Kidney tubule cell (primary cell): ENCODE measurements at regions not wholly inside any gene's neighbourhood (a gene's known extent, or its start where the extent isn't known, plus 50 kb on each side); places are given as distances from the start of the nearest gene placed in this dataset.
A peak's percentile ranks its signal among the peaks of the same experiment; 100 is the strongest.
"Not testable (repeated sequence)": the region's sequence is repeated elsewhere in the genome, so short reads cannot be mapped to it uniquely, and the experiment has no call there.

Experiments
- DNase-seq: peaks from one replicate; pipeline ENCODE4 v3.0.0-alpha.2; 2018; ENCODE audit warnings: low spot score

DNA sequence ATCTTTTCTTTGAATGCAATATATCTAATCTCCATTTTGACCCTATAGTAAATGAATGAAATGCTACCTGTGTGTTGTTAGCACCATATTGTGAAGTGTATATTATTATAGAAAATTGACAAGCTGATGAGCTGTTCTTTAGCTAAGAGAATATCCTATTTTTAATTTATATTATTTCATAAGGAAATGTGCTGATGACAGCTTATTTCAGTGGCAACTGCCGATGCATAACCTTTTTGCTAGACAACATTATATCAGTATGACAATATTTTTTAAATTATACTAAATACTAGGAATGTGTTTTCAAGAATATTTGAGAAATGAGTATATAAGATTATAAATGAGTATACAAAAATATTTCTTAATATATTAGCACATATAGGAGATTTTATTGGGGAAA is 573.1 kb downstream of the ZNF608 start:
- DNase-seq = no peak

DNA sequence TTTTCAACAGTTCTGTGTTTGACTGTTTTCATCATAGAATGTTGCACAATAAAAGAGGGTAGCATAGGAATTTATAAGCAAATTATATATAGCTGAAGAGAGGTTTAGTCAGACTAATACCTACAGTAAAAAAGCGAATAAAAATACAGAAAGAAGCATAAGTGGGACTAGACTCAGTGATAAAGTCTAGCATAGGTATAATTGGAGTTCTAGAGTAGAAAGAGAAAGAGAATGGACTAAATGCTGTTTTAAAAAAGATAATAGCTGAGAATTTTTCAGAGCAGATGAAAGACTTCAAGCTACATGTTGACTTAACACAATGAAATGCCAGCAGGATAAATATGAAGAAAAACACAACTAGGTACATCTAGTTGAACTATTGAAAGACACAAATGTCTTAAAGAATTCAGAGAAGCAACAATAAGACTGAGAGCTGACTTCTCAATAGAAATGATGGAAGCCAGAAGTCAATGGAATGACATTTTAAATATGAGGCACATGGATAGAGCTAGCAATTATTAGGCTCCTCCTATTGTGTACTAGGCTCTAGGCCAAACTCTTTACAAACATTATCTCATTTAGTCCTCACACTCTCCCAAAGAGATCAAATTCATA is 573.9 kb downstream of the ZNF608 start:
- DNase-seq = no peak

DNA sequence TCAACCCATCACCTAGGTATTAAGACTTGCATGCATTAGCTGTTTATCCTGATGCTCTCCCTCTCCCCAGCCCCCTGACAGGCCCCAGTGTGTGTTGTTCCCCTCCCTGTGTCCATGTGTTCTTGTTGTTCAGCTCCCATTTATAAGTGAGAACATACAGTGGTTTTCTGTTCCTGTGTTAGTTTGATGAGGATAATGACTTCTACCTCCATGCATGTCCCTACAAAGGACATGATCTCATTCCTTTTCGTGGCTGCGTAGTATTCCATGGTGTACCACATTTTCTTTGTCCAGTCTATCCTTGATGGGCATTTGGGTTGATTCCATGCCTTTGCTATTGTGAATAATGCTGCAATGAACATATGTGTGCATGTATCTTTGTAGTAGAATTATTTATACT is 578.3 kb downstream of the ZNF608 start:
- not testable (repeated sequence) for DNase-seq

DNA sequence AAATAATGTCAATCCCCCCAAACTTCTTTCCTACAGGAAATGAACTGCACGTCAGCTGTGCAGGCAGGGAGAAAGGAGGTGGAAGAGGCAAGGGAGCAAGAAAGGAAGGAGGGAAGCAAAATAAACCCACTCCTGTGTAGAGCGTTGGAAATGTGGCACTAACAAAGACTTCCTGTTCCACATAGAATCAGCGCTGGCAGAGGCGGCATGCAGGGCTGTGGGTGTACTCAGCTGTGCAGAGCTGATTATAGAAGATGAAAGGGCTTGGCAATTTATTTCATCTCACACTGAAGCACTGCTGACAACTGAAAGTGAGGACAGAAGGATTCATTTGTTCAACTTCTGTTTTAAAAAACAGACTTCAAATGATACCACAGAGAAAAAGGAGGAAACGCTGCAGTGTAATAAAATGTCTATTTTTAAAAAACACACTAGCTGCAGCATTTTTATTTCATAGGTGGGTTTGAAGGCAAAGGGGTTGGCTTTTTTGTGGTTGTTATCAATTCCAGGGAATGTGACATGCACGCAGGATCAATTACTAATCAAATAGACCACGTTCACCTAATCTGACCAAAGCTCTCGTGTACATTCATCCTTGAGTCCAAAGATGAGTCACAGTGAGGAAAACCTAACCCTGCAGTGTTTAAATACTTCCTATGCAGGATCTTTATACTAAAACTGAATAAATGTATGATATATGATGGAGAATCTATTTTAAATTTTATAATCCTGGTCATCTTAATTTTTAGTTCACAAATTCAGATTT is 583.5 kb downstream of the ZNF608 start:
- peak; percentile 46 for DNase-seq

DNA sequence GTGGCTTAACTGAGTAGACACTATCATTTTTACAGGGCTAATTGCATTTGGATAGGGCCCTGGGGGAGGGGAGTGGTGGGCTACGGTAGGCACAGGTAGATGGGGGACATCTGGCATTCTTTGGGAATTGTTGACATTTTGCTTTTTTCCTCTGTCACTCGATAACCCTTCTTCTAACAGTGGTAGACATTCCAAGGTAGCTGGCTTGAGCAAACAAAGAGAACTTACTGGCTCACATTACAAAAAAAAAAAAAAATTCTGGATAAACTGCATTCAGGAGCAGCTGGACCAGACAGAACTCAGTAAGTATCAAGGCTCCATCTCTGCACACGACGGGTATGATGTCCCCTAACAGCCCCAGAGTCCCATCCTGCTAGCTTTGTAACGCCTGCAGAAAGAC is 585.2 kb downstream of the ZNF608 start:
- no peak for DNase-seq

DNA sequence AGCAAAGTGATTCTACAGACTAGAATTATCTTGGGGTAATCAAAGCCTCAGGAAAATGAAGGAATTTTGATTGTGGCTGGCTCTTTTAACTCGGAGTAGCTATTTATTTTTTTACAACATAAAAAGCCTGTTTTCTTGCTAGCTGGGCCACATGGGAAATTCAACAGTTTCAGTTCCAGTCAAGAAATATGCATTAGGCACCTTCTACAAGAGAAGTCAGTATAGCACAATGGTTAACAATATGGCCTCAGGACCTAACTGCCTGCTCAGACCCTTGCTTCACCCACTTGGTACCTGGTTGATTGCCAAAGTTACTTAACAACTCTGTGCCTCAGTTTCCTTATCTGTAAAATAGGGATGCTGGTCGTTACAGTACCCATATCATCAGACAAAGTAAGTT is 586.2 kb downstream of the ZNF608 start:
- DNase-seq = no peak

DNA sequence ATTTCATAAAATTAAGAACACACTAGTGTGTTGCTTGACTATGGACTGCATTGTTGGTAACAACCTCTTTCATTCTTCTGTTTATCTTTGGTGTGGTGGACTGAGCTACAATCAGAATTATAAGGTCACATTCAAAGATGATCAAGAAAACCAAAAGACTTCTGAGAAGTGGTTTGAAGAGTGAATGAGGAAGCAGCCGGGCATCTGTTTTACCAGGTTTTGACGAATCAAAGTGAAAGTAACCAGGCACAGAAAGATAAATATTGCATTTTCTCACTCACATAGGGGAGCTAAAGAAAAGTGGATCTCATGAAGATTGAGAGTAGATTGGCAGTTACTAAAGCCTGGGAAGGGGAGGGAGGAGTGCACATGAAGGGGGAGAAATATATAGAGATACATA is 589.1 kb downstream of the ZNF608 start:
- no peak for DNase-seq

DNA sequence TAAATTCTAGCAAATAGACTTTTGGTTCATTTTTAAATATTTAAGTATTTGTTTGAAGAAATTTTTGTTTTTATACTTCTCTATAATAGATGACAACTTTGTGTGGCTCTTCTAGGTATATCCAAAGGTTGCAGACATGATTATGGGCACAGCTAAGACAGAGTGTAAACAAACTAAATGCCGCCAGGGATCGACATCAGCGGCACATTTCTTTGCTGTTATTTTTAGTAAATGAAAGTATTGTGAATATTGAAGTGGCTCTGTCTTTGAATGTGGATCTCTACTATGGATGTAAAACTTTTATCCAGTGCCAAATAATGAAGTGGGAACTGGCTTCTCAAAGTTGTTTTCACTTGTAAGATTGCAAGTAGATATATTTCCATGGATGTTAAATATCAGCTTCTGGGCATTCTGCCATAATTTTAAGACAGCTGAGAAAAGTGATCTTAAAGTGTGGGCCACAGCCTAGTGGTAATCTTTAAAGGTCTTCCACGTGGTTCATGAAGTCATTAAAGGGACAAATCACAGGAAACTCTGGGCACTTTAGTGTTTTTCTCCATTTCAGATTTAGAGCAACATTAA is 589.9 kb downstream of the ZNF608 start:
- DNase-seq = no peak

DNA sequence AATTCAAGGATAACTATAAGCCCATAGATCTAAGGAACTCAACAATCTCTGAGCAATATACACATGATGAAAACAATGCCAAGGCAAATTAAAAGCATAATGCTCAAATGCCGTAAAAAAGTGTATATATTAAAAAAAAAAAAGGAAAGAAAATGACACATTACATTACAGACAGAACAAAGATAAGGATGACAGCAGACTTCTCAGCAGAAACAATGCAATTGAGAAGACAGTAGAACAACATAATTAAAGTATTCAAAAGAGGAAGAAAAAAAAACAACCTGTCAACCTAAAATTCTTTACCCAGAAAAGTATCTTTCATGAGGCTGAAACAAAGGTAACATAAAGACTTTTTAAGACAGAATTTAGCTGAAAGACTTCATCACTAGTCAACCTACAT is 591.7 kb downstream of the ZNF608 start:
- DNase-seq = no peak

DNA sequence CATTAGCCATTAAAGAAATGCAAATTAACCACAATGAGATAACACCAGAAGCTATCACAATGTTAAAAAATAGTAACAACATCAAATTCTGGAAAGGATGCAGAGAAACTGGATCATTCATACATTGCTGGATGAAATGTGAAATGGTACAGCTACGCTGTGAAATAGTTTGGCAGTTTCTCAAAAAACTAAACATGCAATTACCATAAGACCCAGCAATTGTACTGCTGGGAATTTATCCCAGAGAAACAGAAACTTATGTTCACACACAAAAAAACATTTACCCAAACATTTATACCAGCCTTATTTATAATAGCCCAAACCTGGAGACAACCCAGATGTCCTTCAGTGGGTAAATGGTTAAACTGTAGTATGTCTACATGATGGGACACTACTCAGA is 592.9 kb downstream of the ZNF608 start:
- no peak for DNase-seq

DNA sequence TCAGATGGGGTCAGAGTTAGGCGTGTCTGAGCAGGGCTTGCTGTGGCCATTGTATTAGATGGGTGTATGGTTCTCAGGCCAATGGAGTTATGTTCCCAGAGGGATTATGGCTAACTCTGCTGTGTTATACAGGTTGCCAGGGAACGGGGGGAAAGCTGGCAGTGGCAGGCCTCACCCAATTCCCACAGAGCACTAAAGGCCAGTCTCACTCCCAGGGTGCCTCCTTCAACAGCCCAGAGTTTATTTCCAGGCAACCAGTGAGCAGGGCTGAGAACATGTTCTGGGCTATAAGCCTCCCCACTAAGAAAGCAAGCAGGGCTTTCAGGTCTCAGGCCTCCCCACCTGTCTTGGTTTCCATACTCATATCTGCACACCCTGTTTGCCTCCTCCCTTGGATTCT is 597.9 kb downstream of the ZNF608 start:
- DNase-seq = no peak

DNA sequence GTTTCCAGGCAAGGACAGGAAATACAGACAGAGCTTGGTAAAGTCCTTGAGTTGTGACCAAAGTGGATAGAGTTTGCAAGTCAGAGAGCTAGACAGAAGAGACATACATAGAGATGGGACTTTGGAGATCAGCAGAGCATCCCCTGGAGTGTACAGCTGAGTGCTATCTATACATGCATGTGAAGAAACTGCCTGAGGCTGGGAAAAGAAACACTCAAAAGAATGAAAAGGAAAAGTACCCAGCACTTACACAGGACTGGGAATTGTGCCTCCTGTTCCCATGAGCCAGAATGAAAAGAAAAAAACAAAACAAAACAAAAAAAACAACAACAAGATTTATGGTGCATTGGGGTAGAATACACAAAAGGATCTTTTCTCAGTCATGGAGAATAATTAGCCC is 606.4 kb downstream of the ZNF608 start:
- DNase-seq = no peak

DNA sequence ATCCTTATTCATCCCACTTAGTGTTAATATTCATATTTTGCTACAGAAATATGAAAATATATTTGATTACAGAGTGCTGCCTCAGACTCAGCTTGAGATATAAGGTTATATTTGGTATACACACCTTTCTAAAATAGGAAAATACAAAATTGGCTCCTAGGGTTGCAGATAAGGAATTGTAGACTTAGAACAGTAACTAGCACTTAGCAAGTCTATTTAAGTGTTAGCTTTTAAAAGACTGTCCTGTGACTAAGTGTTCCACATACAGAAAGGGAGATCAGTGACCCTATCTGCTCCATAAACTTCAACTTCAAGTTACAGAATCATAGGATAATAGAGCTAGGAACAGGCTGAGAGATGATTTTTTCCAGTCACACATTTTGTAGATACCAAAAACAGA is 607.0 kb downstream of the ZNF608 start:
- no peak for DNase-seq

DNA sequence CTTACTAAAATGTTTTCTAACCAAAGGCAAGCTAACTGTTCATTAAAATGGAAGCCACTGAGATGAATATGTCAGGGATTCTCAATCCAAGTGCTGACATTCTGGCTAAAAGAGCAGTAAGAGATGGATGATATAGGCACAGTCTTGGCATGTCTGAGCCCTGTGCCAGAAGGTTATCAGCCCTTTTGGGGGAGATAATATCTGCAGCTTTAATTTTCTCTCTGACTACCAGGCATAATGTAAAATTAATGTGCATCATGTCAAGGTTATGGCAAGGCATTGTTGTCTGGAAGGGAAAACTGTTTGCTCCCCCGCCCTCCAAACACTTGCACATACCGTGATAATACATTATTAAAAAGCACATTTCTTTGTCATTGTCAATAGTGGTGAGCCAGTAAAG is 609.8 kb downstream of the ZNF608 start:
- DNase-seq = no peak

DNA sequence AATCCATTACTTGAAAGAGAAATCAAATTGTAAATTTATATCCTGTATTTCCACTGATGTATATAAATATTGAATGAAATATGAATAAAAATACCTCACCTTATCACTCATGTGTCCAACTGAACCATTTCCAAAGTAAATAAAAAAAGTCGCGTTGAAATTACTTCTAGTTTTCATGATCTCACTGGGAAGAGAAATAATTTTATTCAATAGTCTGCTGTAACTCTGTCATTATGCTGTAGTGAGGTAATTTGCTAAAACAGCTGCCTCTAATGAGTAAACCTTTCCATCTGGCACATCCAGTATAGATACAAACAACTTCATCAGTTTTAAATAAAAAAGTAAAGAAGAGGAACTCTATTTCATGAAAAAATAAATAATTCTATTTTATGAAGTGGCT is 611.5 kb downstream of the ZNF608 start:
- DNase-seq = no peak

DNA sequence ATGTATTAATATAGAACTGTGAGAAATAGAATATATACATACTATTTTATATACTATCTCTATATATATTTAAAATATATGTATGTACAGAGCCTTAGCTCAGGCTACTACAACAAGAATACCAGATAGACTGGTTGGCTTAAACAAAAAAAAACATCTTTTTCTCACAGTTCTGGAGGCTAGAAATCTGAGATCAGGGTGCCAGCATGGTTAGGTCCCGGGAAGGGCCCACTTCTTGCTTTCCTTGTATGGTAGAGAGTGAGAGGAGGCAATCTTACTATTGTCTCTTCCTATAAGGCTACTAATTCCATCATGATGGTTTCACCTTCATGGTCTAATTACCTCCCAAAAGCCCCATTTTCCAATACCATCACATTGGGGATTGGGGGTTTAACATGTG is 613.0 kb downstream of the ZNF608 start:
- no peak for DNase-seq

DNA sequence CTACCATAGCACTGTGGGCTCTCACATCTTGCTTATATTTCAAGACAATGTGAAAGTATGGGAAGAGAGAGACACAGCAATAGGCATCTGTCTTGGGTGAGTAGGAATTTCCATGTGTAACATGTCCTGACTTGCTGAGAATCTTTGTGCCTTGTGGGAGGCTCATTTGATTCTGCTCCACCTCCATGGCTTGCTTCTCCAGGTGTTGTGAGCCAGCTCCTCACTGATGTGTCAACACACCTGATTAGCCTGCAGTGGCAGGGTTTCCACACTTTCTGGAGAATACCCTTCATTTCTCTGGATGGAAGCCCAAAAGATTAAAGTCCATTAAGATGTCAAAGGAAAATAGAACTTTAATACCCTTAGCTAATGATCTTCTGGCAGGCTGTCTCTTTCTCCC is 613.6 kb downstream of the ZNF608 start:
- no peak for DNase-seq

DNA sequence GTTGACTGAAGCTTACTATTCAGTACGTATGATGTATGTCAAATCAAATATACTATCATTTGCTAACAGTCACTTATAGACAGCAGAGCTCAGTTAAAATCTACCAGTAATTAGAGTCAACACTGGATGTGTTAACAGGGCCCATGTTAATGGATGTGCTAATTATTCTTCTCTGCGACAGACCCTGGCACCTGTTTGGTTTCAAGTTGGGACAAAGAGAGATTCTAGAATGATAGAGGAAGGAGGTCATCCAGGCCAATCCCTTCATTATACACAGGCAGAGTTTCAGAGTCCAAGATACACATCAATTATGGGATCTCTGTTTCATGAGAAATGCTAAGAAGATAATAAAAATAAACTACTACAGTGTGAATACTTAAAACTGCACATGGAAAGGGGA is 615.0 kb downstream of the ZNF608 start:
- no peak for DNase-seq

DNA sequence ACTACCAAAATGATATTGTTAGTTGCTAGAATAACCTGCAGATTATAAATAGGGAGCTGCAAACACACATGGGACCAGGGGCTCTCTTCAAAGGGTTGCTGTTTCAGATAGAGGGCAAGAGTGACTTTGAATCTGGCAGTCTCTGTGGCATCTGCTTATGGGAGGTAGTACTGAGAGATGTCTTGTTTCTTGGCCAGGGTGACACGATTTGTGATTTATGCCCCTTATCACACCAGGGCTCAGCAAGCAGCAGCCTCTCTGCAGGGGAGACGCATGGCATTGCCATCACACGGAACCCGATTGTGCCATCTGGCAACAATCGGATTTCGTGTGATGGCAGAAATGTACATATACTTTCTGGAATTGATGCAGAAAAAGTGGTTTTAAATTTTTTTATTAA is 615.6 kb downstream of the ZNF608 start:
- no peak for DNase-seq

DNA sequence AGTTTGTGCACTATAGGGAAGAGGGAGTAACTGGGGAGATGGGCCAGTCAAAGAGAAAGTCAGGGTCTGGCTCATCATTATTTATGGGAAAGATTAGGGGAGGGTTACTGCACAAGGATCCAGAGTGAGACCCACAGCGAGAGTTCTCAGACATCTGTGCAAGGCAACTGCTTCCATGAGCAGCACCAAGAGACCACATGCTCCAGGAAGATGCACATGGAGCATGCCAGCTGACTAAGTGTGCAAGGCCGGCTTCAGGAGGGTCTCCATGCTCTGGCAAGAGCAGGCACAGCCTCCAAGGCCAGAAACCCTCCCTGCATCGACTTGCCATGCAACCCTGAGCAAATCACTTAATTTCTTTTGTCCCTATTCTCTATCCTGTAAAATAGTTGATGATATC is 616.9 kb downstream of the CSNK1G3 start:
- DNase-seq = no peak

DNA sequence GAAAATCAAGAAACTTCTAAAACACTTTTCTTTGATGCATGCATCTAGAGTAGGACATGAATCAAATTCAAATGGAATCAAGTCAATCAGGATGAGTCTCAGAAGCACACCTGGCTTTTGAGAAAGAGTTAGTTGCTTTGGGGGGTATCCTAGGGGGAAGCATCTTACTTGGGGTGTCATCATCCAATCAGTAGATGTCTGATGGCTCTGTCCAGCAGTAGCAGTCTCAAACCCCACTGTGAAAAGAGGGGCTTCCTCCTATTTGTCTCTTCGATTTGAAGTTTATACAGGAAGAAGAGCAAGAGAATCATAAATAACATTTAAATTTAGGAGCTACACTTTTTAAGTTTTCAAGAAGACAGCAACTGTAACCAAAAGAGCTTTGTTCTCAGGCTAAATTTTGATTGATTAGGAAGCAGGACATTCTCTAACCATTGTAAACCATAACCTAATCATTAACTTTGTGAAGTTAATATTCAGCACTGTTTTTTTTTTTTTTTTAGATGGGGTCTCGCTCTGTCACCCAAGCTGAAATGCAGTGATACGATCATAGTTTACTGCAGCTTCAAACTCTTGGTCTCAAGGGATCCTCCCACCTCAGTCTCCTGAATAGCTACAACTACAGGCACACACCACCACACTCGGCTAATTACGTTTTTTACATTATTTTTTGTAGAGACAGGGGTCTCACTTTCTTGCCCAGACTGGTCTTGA is 614.7 kb downstream of the CSNK1G3 start:
- peak; percentile 81 for DNase-seq

DNA sequence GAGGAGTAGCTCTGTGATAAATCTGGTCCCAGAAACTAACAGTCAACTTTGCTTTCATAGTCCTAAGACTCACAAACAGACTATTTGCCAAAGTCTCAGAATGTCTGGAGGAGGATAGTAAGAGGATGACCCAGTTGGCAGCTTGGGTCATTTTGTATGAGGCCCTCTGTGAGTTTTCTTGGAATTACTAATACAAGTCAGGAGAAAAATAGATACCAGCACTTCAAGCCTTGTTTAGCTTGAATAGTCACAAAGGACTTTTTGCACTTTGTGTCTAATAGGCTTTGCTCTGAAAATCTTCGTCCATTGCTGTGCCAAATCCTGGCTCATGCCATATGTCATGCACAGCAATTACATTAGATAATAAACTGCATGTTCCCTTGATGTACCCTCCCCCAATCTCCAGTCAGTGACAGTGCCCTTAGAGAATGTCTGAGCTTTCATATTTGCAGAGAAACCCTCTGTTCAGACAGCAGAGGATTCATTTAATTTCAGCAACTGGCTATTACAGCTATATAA is 612.8 kb downstream of the CSNK1G3 start:
- peak; percentile 48 for DNase-seq

DNA sequence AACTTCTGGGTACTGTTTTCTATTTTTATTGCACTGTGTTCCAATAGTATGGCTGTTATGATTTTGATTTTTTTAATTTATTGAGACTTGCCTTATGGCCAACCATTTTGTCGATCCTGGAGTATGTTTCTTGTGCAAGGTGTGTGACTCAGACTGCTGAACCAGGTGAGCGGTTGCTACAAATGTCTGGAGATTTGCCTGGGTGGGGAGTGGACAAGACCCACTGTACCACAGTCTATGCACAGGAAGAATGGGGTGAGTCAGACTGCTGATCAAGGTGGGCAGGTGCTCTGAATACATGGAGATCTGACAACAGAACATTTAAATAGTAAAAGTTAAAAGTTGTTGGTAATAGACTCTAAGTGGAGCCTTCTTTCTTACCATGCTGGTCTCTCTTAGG is 609.2 kb downstream of the CSNK1G3 start:
- DNase-seq = peak; percentile 61
